RKO (cell line): ENCODE measurements at regions not wholly inside any gene's neighbourhood (a gene's known extent, or its start where the extent isn't known, plus 50 kb on each side); places are given as distances from the start of the nearest gene placed in this dataset.
"Not testable (repeated sequence)": the region's sequence is repeated elsewhere in the genome, so short reads cannot be mapped to it uniquely, and the experiment has no call there.

Experiments used
- DNase-seq: peaks from one replicate; pipeline ENCODE4 v3.0.0-alpha.2; 2016; ENCODE audit warnings: low spot score

DNA sequence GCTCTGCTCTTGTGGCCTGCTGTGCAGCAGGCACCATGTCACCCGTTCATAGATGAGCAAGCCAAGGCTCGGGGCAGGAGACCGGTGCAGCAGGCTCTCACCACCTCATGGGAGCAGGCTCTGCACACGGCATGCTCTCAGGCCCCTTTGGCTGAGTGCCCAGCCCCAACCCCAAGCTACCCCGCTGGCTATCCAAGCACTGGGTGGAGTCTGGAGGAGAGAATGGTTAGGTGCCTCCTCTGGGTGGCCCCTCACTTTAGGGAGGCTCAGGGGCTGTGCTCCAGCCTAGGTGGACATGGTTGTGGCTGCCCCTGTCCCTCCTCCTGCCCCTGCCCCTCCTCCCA is 199.9 kb downstream of the IGLL1 start:
- no peak for DNase-seq

DNA sequence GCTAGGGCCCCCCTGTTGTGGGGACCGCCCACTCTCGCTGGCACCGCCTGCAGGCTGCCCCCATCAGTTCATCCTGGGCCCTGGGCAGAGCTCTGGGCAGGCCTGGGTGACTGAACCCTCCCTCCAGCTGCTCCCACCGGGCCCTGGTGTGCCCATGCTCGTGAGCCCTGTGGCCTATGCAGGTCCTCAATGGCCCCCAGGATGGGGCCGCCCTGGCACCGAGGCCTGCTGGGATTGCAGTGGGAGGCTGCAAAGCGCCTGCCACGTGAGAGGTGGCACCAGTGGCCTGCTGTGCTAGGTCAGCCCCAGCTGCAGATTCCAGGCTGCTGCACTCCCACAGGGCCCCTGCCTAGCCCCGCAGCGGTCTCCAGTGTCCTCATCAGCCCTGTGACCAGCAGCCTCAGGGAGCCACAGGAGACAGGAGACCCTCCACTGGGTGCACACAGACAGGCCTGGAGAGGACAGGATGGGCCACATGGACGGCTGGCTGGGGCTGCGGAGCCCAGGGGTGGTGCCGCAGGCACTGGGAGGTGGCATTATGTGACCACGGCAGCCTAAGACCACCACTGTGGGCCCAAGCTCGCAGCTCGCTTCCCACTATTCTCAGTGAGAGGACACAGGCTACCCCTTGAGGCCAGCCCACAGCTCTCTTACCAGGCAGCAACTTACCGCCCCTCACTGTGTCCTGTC is 199.4 kb downstream of the BCR start:
- not testable (repeated sequence) for DNase-seq

DNA sequence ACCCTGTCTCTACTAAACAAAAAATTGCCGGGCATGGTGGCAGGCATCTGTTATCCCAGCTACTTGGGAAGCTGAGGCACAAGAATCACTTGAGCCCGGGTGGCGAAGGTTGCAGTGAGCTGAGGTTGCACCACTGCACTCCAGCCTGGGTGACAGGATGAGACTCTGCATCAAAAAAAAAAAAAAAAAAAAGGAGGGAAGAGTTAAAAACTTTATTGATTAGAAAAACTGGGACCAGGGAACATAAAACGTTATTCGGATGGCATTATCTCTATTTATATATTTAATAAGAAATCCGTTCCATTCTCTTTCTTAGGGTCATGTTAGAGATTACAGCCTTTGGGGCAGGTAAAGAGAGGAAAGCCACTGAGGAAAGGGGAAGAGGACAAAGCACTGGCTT is 197.5 kb downstream of the BCR start:
- DNase-seq: no peak

DNA sequence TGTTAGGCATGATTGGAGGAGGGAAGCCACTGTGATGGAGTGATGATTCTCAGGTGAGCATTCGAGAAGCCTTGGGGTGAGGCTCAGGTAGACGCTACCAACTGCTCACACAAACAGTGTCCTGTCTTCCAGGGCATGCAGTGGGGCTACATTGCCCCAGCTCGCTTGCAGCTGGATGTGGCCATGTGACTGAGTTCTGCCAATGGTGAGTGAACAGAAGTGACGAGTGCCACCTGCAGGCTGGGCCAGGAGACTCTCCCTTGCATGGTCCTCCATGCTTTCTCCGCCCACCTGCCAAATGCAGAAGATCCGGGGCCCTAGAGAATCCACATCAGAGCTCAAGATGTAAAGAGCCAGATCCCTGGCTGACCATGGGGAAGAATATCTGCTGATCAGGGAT is 195.9 kb downstream of the BCR start:
- DNase-seq: peak; percentile 26

DNA sequence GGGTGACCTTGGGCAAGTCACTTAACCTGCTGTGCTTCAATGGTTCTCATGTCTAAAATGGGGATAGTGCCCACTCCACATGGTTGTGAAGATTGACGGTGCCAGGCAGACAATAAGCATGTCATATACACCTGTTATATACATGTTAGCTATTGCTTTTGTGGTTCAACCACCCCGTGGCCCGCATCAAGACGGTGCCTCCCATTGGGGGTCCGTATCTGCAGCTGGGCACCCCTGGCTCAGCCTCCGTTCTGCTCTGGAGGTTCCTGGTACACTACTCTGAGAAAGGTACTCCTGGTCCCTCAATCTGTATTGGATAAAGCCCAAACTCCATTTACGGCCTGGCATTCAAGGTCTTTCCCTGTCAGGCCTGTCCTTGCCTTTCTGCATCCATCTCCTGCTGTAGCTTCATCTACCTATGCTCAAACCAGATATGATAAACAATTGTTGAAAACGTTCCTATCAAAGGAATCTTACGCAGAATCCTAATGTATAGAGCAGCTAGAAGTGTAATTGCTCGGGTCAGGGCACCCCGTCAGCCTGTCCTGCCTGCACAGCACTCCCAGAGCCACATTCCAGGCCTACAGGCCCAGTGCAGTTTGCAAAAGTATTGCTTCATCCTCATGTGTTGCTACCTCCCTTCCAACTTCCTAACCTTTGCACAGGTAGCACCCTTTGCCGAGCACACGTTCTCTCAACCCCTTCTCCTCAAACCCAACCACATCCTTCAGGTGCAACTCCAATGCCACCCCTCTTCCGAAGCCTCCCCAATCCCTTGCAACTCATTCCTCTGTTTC is 194.9 kb downstream of the BCR start:
- DNase-seq: no peak

DNA sequence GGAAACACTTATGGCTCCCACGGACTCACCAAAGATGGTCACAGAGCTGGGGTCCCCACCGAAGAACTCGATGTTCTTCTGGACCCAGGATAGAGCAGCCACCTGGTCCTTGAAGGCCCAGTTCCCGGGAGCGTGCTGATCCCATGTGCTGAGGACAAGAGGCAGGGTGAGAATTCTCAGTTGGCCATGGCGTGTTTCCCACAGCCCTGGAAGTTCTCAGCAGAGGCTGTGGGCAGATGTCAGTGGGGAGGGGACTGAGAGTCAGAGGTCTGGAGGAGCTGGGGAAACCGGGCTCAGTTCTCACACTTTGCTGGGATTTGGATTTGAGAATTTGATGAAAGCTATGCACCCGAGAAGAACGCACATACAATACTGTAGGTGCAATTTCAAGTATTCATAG is 193.3 kb downstream of the BCR start:
- no peak for DNase-seq

DNA sequence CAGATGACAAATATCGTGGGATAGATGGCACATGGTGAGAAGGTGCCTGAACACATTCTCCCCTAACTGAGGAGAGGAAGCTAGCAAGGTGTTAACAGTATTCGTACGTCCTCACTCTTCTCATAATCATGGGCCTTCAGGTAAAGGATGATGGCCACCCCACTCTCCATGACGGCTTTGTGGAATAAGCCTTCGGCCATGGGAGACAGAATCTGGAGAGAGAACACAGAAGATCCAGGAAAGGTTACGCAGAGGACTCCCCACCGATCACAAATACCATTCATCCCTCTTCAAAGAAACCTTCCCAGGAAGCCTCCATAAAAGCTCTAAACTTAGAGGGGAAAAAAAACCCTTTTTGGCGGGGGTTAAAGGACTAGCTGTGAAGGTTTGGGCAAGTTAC is 189.9 kb downstream of the BCR start:
- DNase-seq: no peak

DNA sequence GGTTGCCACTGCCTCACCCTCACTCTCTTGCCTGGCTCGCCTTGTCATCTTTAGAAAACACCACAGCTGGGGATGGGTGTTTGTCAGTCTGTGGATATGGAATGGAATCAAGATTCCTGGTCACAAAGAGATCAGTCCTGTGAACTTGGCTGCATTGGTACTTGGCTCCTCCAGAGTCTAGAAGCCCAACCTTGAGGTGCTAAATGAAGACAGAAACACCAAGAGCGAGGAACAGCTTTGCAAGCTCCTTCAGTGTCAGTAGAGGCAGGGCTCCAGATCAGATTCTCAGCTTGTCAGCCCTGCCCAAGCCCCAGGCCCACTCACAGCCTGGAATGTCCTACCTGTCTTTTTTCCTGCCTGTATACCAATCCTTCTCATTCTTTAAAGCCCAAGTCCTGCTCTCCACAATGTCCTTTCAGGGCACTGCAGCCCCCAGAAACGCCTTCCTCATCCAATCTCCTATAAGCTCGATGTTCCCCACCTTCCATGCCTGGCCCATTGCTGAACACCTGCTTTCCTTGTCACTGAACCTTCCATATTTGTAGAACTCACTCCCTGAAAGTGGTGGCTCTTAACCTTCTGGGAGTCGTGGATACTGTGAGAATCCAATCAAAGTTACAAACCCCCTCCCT is 188.9 kb downstream of the BCR start:
- no peak for DNase-seq
